ENCODE measurements at regions not wholly inside any gene's neighbourhood (a gene's known extent, or its start where the extent isn't known, plus 50 kb on each side); places are given as distances from the start of the nearest gene placed in this dataset.

DNA sequence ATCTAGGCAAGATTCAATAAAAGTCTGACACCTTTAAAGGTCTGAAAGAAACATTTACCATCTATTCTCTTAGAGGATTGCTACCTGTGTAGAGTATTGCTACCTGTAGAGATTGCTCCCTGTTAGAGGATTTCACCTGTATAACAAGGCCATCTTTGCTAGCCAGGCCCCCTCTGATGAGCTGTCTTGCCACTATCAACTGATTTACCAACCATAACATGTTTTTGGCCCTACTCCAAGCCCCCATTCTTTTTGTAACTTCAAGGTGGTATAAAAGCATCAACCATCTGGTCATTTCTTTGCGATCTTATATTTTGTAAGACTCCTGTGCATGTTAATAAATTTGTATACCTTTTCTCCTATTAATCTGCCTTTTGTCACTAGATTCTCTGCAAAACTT, 424.7 kb upstream of the CAMK1G start:
- Mint-ChIP-seq H3K4me1 (ENCODE audit: low read depth) (no peaks in the 10 kb centered on the region), H3K36me3 (ENCODE audit: low read depth) (no peaks in the 10 kb centered on the region), H3K4me3 (no peak overlapping the region), H3K9me3 (no peaks in the 10 kb centered on the region), H3K27ac (no peak overlapping the region), H3K27me3 (no peaks in the 10 kb centered on the region)
- POLR2A ChIA-PET, result no interaction called here
- ATAC-seq (ENCODE audit: poor library complexity) (no peak), DNase-seq (no peak)
- H3K4me1 ChIP-seq (ENCODE audit: insufficient read depth, low read length), result no peaks in the 10 kb centered on the region
- no peak overlapping the region for H3K27ac ChIP-seq (ENCODE audit: low read depth in 1 of 2, low read length in 2 of 2)
- H3K27me3 ChIP-seq (ENCODE audit: control insufficient read depth in 1 of 2, insufficient read depth in 2 of 2, low read length in 2 of 2), result no peaks in the 10 kb centered on the region
- H3K4me3 ChIP-seq (ENCODE audit: low read length), result no peak overlapping the region
- intact Hi-C loops (cut with DNase I, micrococcal nuclease), result no loop called here
- CTCF ChIA-PET, result no interaction called here
- TF ChIP-seq, protein P1, sequence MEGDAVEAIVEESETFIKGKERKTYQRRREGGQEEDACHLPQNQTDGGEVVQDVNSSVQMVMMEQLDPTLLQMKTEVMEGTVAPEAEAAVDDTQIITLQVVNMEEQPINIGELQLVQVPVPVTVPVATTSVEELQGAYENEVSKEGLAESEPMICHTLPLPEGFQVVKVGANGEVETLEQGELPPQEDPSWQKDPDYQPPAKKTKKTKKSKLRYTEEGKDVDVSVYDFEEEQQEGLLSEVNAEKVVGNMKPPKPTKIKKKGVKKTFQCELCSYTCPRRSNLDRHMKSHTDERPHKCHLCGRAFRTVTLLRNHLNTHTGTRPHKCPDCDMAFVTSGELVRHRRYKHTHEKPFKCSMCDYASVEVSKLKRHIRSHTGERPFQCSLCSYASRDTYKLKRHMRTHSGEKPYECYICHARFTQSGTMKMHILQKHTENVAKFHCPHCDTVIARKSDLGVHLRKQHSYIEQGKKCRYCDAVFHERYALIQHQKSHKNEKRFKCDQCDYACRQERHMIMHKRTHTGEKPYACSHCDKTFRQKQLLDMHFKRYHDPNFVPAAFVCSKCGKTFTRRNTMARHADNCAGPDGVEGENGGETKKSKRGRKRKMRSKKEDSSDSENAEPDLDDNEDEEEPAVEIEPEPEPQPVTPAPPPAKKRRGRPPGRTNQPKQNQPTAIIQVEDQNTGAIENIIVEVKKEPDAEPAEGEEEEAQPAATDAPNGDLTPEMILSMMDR (IDR thresholded peaks at IDR 0.05), result no peak
- no peaks in the 10 kb centered on the region for H3K36me3 ChIP-seq (ENCODE audit: insufficient read depth, low read length)
- no peaks in the 10 kb centered on the region for H3K9me3 ChIP-seq (ENCODE audit: control insufficient read depth in 1 of 2, insufficient read depth in 1 of 2, low read length in 2 of 2)

DNA sequence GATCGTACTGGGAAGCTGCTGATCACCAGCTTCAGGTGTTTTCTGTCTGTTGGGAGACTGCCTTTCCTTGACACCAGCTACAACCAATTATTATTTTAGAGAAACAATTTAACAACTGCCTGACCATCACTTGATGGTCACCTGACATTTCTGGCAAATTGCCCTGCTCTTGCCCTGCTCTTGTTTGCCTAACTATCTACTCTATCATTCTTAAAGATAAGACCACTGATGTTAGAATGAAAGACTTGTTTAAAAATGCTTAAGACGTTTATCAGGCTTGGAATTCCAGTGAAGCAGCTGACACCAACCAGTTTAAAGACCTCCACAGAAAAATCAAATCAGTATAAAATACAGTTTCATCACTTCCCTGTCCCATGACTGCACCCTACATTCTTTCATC, 423.3 kb upstream of the CAMK1G start:
- H3K36me3 Mint-ChIP-seq (ENCODE audit: low read depth), result no peaks in the 10 kb centered on the region
- TF ChIP-seq, protein P1 (IDR thresholded peaks at IDR 0.05), result no peak

DNA sequence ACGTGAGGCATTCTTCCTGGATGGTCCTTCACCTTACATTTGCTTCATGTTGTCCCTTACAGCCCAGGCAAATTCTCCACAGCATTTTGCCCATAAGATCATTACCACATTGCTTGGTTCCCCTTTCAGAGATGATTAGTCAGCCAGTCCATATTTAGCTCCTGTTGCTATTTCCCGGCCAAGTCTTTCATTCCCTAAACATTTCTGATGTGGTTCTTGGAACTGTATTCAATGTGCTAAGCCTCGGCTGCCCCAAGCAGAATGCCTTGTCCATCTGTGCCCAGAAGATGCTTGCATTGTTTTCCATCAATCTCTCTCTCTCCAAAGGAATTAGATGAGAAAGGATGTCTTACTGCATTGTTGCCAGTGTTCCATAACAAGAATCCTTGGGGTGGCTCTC, 420.9 kb upstream of the CAMK1G start:
- Mint-ChIP-seq H3K36me3 (ENCODE audit: low read depth) (no peaks in the 10 kb centered on the region), H3K27me3 (no peaks in the 10 kb centered on the region), H3K4me1 (ENCODE audit: low read depth) (no peaks in the 10 kb centered on the region), H3K4me3 (no peak overlapping the region), H3K27ac (no peak overlapping the region), H3K9me3 (no peaks in the 10 kb centered on the region)
- TF ChIP-seq, protein P1 (IDR thresholded peaks at IDR 0.05), result no peak
- no peaks in the 10 kb centered on the region for H3K27me3 ChIP-seq (ENCODE audit: control insufficient read depth in 1 of 2, insufficient read depth in 2 of 2, low read length in 2 of 2)
- intact Hi-C loops (cut with DNase I, micrococcal nuclease), result no loop called here
- H3K27ac ChIP-seq (ENCODE audit: low read depth in 1 of 2, low read length in 2 of 2), result no peak overlapping the region
- H3K9me3 ChIP-seq (ENCODE audit: control insufficient read depth in 1 of 2, insufficient read depth in 1 of 2, low read length in 2 of 2), result no peaks in the 10 kb centered on the region
- ChIA-PET CTCF (no interaction called here), POLR2A (no interaction called here)
- no peaks in the 10 kb centered on the region for H3K4me1 ChIP-seq (ENCODE audit: insufficient read depth, low read length)
- no peaks in the 10 kb centered on the region for H3K36me3 ChIP-seq (ENCODE audit: insufficient read depth, low read length)
- H3K4me3 ChIP-seq (ENCODE audit: low read length), result no peak overlapping the region
- no peak for DNase-seq
- ATAC-seq (ENCODE audit: poor library complexity), result no peak

More for the DNA sequence above, 423.3 kb upstream of the CAMK1G start:
- Mint-ChIP-seq H3K27me3 (no peaks in the 10 kb centered on the region), H3K4me3 (no peak overlapping the region), H3K4me1 (ENCODE audit: low read depth) (no peaks in the 10 kb centered on the region), H3K27ac (no peak overlapping the region), H3K9me3 (no peaks in the 10 kb centered on the region)
- no peak overlapping the region for H3K4me3 ChIP-seq (ENCODE audit: low read length)
- CTCF ChIA-PET, result interaction anchor here (0.6 kb wide), 1 partner anchor 156 kb away, joined by 3 read pairs; no protein-coding TSS in a partner anchor
- no peaks in the 10 kb centered on the region for H3K9me3 ChIP-seq (ENCODE audit: control insufficient read depth in 1 of 2, insufficient read depth in 1 of 2, low read length in 2 of 2)
- intact Hi-C loops (cut with DNase I, micrococcal nuclease), result no loop called here
- POLR2A ChIA-PET, result no interaction called here
- no peak for DNase-seq
- H3K4me1 ChIP-seq (ENCODE audit: insufficient read depth, low read length), result no peaks in the 10 kb centered on the region
- ATAC-seq (ENCODE audit: poor library complexity), result no peak
- no peaks in the 10 kb centered on the region for H3K27me3 ChIP-seq (ENCODE audit: control insufficient read depth in 1 of 2, insufficient read depth in 2 of 2, low read length in 2 of 2)
- H3K27ac ChIP-seq (ENCODE audit: low read depth in 1 of 2, low read length in 2 of 2), result no peak overlapping the region
- no peaks in the 10 kb centered on the region for H3K36me3 ChIP-seq (ENCODE audit: insufficient read depth, low read length)
